Activated CD4-positive, alpha-beta T cell treated with anti-CD3 and anti-CD28 coated beads for 36 hours (primary cell): ENCODE measurements at regions not wholly inside any gene's neighbourhood (a gene's known extent, or its start where the extent isn't known, plus 50 kb on each side); places are given as distances from the start of the nearest gene placed in this dataset.

Experiments
- ATAC-seq: fragments of 200-7000 bp; cut with Tn5 transposase; one replicate; pipeline ENCODE4 v1.10.0; 2021; ENCODE audit warnings: mild to moderate bottlenecking, moderate library complexity
- CTCF ChIA-PET: fragments of 350-600 bp; sonication (Branson Sonifier 250); formaldehyde crosslinking; loops from one replicate; lab custom pipeline; 2021; ENCODE audit warnings: antibody characterized with exemption; lab: Charles Lee
- POLR2A ChIA-PET: fragments of 350-600 bp; sonication (Branson Sonifier 250); formaldehyde crosslinking; loops from one replicate; lab custom pipeline; 2021; ENCODE audit warnings: antibody characterized with exemption, inconsistent platforms; lab: Charles Lee
- DNase-seq: peaks from one replicate; pipeline ENCODE4 v3.0.0-alpha.2; 2020
- H3K27ac Mint-ChIP-seq: one replicate; pipeline ENCODE4 v1.8.0; 2021; ENCODE audit warnings: mixed read lengths
- H3K27me3 Mint-ChIP-seq: one replicate; pipeline ENCODE4 v1.8.0; 2021; ENCODE audit warnings: mixed read lengths
- H3K36me3 Mint-ChIP-seq: one replicate; pipeline ENCODE4 v1.8.0; 2021; ENCODE audit warnings: low read depth, mixed read lengths
- H3K4me1 Mint-ChIP-seq: one replicate; pipeline ENCODE4 v1.8.0; 2021; ENCODE audit warnings: mixed read lengths
- H3K4me3 Mint-ChIP-seq: one replicate; pipeline ENCODE4 v1.8.0; 2021; ENCODE audit warnings: mild to moderate bottlenecking, moderate library complexity, mixed read lengths
- H3K9me3 Mint-ChIP-seq: one replicate; pipeline ENCODE4 v1.8.0; 2021; ENCODE audit warnings: low read depth, mixed read lengths
- intact Hi-C, 2 experiments: fragments of 100-400 bp; cut with DNase I in 1 of 2; cut with micrococcal nuclease in 1 of 2; formaldehyde crosslinking; loops; one replicate each; pipeline versions ENCODE4 v1.14.2 to v1.15.1; 2022 to 2024; cut with DNase I, micrococcal nuclease

GRCh38 chr1:39110325-39110851, 84.2 kb downstream of the NDUFS5 start:
- intact Hi-C loops, result no loop called here
- Mint-ChIP-seq H3K36me3 (no peaks in the 10 kb centered on the region), H3K9me3 (no peaks in the 10 kb centered on the region), H3K4me3 (no peak overlapping the region), H3K27me3 (peaks cover 7% of the 10 kb centered on the region), H3K4me1 (peaks cover 18% of the 10 kb centered on the region), H3K27ac (no peak overlapping the region)
- CTCF ChIA-PET, result interaction anchor here (1.2 to 1.7 kb wide), 4 partner anchors 8 to 84 kb away, joined by 3 to 8 read pairs (median 3); partner anchors contain the start of gene NDUFS5
- DNase-seq (no peak), ATAC-seq (no peak)
- POLR2A ChIA-PET, result no interaction called here

GRCh38 chr1:39110882-39111281, 84.7 kb downstream of the NDUFS5 start:
- POLR2A ChIA-PET, result no interaction called here
- intact Hi-C loops, result no loop called here
- H3K4me3 Mint-ChIP-seq, result no peak overlapping the region
- no peaks in the 10 kb centered on the region for H3K9me3 Mint-ChIP-seq
- H3K36me3 Mint-ChIP-seq, result no peaks in the 10 kb centered on the region
- no peak for DNase-seq
- CTCF ChIA-PET, result interaction anchor here (0.6 to 1.7 kb wide), 5 partner anchors 9 to 583 kb away, joined by 3 to 8 read pairs (median 3); partner anchors contain the start of gene NDUFS5
- peaks cover 18% of the 10 kb centered on the region for H3K4me1 Mint-ChIP-seq
- no peak overlapping the region for H3K27ac Mint-ChIP-seq
- ATAC-seq, result no peak
- H3K27me3 Mint-ChIP-seq, result peaks cover 7% of the 10 kb centered on the region

DNA sequence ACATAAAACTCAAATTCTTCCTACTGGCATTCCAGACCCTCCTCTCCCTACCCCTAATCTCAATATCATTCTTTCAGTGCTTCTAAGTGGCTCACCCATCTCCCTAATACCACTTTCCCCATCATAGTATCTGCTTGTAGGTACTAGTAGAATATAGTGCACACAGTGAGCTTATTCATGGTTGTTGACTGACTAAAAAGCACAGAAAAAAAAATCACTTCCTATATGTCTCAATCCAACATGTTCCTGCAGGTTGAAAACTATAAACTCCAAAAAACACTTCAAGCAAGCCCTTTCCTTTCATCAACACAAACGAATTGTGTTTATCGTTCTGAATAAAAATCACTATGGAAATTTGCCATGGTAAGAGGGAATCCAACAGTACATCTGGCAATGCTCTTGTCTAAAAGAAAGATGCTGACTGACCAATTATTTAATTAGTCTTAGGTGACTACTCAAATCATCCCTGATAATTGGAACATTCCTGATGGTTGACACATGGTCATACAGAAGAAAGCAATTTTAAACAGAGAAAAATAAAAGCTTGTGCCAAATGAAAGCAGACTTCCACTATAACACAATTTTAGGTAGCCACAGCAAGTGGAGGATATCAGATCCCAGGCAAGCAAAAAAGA, 87.1 kb downstream of the NDUFS5 start:
- ChIA-PET POLR2A (interaction anchor here (0.6 to 0.7 kb wide), 2 partner anchors 9 to 164 kb away, joined by 3 read pairs; no protein-coding TSS in a partner anchor), CTCF (interaction anchor here (0.6 to 0.9 kb wide), 2 partner anchors 14 to 71 kb away, joined by 3 read pairs; no protein-coding TSS in a partner anchor)
- Mint-ChIP-seq H3K36me3 (no peaks in the 10 kb centered on the region), H3K4me3 (no peak overlapping the region), H3K4me1 (peaks cover 17% of the 10 kb centered on the region), H3K9me3 (no peaks in the 10 kb centered on the region), H3K27ac (no peak overlapping the region), H3K27me3 (peaks cover 6% of the 10 kb centered on the region)
- DNase-seq, result no peak
- intact Hi-C loops, result no loop called here
- no peak for ATAC-seq

GRCh38 chr1:39115271-39116110, 89.0 kb upstream of the MACF1 start:
- H3K4me3 Mint-ChIP-seq, result no peak overlapping the region
- POLR2A ChIA-PET, result no interaction called here
- peaks cover 8% of the 10 kb centered on the region for H3K4me1 Mint-ChIP-seq
- CTCF ChIA-PET, result interaction anchor here (0.6 to 2.0 kb wide), 4 partner anchors 17 to 295 kb away, joined by 3 to 5 read pairs (median 4); no protein-coding TSS in a partner anchor
- intact Hi-C loops, result no loop called here
- H3K27me3 Mint-ChIP-seq, result peaks cover 6% of the 10 kb centered on the region
- no peaks in the 10 kb centered on the region for H3K36me3 Mint-ChIP-seq
- no peaks in the 10 kb centered on the region for H3K9me3 Mint-ChIP-seq
- ATAC-seq (peak; percentile 84), DNase-seq (peak; percentile 26)
- H3K27ac Mint-ChIP-seq, result no peak overlapping the region

DNA sequence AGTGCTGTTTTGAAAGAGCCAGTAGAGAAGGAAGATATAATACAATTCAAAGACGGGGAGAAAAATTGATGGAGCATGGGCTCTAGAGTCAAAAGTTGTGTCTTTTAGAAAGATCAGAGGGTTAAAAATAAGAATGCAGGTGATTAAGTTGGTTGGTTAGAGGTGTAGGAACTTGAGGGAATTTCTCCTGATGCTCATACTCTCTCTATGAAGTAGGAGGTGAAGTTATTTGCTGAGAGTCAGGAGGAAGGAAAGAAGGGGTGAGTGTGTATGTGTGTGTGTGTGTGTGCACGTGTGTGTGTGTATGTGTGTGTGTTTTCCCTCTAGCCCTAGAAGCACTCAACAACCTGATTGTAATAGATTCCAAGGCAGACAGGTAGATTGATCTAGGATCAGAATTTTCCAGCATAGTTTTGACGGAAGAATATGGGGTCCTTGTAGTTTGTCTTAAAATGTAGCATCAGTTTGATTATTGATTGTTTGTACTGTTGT, 88.3 kb upstream of the MACF1 start:
- DNase-seq, result no peak
- Mint-ChIP-seq H3K36me3 (no peaks in the 10 kb centered on the region), H3K4me1 (peaks cover 5% of the 10 kb centered on the region), H3K27me3 (peaks cover 6% of the 10 kb centered on the region), H3K27ac (no peak overlapping the region), H3K9me3 (no peaks in the 10 kb centered on the region), H3K4me3 (no peak overlapping the region)
- ATAC-seq, result peak; percentile 43
- POLR2A ChIA-PET, result no interaction called here
- CTCF ChIA-PET, result interaction anchor here (0.8 to 1.2 kb wide), 4 partner anchors 11 to 295 kb away, joined by 3 to 5 read pairs (median 4); no protein-coding TSS in a partner anchor
- intact Hi-C loops, result no loop called here

- H3K4me3 Mint-ChIP-seq, result no peak overlapping the region
- DNase-seq, result no peak
- no peak overlapping the region for H3K27ac Mint-ChIP-seq
- no peak for ATAC-seq
- peaks cover 6% of the 10 kb centered on the region for H3K27me3 Mint-ChIP-seq
- POLR2A ChIA-PET, result interaction anchor here (0.6 kb wide), 2 partner anchors 13 to 1044 kb away, joined by 3 read pairs; partner anchors contain the start of gene RLF
- peaks cover 5% of the 10 kb centered on the region for H3K4me1 Mint-ChIP-seq
- CTCF ChIA-PET, result interaction anchor here (0.8 to 1.2 kb wide), 4 partner anchors 10 to 141 kb away, joined by 3 to 5 read pairs (median 4); no protein-coding TSS in a partner anchor
- H3K36me3 Mint-ChIP-seq, result no peaks in the 10 kb centered on the region
- H3K9me3 Mint-ChIP-seq, result no peaks in the 10 kb centered on the region
- intact Hi-C loops, result no loop called here
Measured at GRCh38 chr1:39116860-39117728, 87.4 kb upstream of the MACF1 start.

DNA sequence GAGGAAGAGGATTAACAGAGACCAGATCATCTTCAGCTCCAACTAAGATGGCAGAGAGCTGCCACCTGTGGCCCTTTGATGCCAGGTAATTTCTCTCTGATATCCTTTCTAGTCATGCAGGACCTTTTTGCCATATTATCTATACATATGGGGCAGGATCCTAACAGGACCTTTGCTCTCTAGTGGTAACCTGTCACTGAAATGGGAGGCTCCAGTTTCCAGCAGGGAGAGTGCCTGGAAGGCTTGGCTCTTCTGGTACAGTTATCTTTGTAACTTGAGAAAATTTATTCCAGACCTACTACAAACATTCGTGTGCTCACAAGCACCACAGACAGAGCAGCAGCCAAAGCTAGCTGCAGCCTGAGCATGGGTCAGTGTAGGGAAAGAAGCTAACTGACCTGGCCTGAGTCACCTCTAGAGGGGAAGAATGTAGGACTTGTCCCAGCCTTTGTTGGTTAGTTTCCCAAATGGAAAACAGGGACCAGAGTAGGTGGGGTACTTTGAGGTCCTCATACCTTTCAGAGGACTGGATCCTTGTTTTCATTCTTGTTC, 86.5 kb upstream of the MACF1 start:
- Mint-ChIP-seq H3K4me3 (no peak overlapping the region), H3K9me3 (no peaks in the 10 kb centered on the region), H3K36me3 (no peaks in the 10 kb centered on the region), H3K27ac (no peak overlapping the region), H3K4me1 (peaks cover 5% of the 10 kb centered on the region), H3K27me3 (peaks cover 3% of the 10 kb centered on the region)
- intact Hi-C loops, result no loop called here
- no peak for ATAC-seq
- no peak for DNase-seq
- POLR2A ChIA-PET, result interaction anchor here (0.6 kb wide), 1 partner anchor 12 kb away, joined by 3 read pairs; no protein-coding TSS in a partner anchor
- CTCF ChIA-PET, result interaction anchor here (1.0 to 1.2 kb wide), 4 partner anchors 9 to 140 kb away, joined by 3 to 4 read pairs (median 3); no protein-coding TSS in a partner anchor

DNA sequence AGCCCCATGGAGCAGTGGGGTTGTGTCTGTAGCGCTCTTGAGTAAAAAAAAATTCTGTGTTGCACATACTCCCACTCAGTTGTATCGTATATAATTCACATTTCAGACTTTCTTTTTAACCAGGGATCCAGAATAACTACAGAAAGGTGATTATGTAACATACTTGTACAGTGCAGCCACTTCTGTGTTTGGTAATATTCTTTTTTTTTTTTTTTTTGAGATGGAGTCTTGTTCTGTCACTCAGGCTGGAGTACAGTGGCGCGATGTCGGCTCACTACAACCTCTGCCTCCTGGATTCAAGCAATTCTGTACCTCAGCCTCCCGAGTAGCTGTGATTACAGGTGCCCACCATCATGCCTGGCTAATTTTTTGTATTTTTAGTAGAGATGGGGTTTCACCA, 82.4 kb upstream of the MACF1 start:
- intact Hi-C loops, result no loop called here
- Mint-ChIP-seq H3K27ac (no peak overlapping the region), H3K9me3 (no peaks in the 10 kb centered on the region), H3K36me3 (peaks cover 2% of the 10 kb centered on the region), H3K27me3 (no peaks in the 10 kb centered on the region), H3K4me1 (peaks cover 5% of the 10 kb centered on the region), H3K4me3 (no peak overlapping the region)
- no peak for ATAC-seq
- no peak for DNase-seq
- ChIA-PET CTCF (interaction anchor here (0.6 kb wide), 1 partner anchor 135 kb away, joined by 3 read pairs; no protein-coding TSS in a partner anchor), POLR2A (no interaction called here)

DNA sequence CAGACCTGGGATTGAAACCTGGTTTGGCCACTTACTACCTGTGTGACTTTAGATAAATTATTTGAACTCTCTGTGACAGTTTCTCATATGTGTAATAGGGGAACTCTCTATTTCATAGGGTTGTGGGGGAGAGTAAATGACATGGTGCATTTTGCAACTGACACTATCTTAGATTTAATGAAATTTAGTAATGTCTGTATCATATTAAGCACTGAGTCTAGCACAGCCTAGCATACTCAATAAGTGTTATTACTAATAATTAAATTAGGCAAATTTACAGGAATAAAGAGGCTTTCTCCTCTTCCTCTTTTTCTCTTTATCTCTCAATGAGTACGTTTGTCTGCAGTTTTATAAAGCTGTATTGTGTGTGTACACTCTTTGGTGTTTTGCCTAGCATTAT, 80.2 kb upstream of the MACF1 start:
- Mint-ChIP-seq H3K36me3 (peaks cover 2% of the 10 kb centered on the region), H3K9me3 (no peaks in the 10 kb centered on the region), H3K27ac (no peak overlapping the region), H3K4me1 (no peaks in the 10 kb centered on the region), H3K27me3 (no peaks in the 10 kb centered on the region), H3K4me3 (no peak overlapping the region)
- intact Hi-C loops, result no loop called here
- ATAC-seq (no peak), DNase-seq (no peak)
- POLR2A ChIA-PET, result no interaction called here
- CTCF ChIA-PET, result no interaction called here

GRCh38 chr1:39127513-39127912, 77.0 kb upstream of the MACF1 start:
- ATAC-seq (no peak), DNase-seq (no peak)
- intact Hi-C loops, result no loop called here
- ChIA-PET POLR2A (interaction anchor here (0.5 kb wide), 1 partner anchor 12 kb away, joined by 9 read pairs; no protein-coding TSS in a partner anchor), CTCF (interaction anchor here (0.8 to 1.2 kb wide), 2 partner anchors 9 to 11 kb away, joined by 3 read pairs; no protein-coding TSS in a partner anchor)
- H3K36me3 Mint-ChIP-seq, result peaks cover 2% of the 10 kb centered on the region
- H3K4me3 Mint-ChIP-seq, result no peak overlapping the region
- H3K27ac Mint-ChIP-seq, result no peak overlapping the region
- H3K4me1 Mint-ChIP-seq, result peaks cover 5% of the 10 kb centered on the region
- H3K9me3 Mint-ChIP-seq, result no peaks in the 10 kb centered on the region
- no peaks in the 10 kb centered on the region for H3K27me3 Mint-ChIP-seq
